Transverse colon (tissue), 4 donors: ENCODE measurements at regions not wholly inside any gene's neighbourhood (a gene's known extent, or its start where the extent isn't known, plus 50 kb on each side); places are given as distances from the start of the nearest gene placed in this dataset.

ENCODE experiments used
- POLR2AphosphoS5 ChIP-seq, 3 donors: sonication (generic); formaldehyde crosslinking; IDR thresholded peaks; one replicate each; pipeline ENCODE4 v1.6.1; 2016; ENCODE audit warnings: antibody characterized with exemption in 3 of 3
- TF ChIP-seq, protein P1 (sequence below), 5 experiments: fragments of 200-600 bp in 3 of 5; fragments of 450-650 bp in 2 of 5; sonication (generic) in 3 of 5; IDR thresholded peaks; 1 replicate in 2 of 5; 2 replicates in 3 of 5; pipeline ENCODE4 v1.5.1; 2016 to 2017; ENCODE audit warnings: antibody characterized with exemption in 5 of 5, inconsistent platforms in 3 of 5, mild to moderate bottlenecking in 2 of 5, moderate library complexity in 1 of 5

DNA sequence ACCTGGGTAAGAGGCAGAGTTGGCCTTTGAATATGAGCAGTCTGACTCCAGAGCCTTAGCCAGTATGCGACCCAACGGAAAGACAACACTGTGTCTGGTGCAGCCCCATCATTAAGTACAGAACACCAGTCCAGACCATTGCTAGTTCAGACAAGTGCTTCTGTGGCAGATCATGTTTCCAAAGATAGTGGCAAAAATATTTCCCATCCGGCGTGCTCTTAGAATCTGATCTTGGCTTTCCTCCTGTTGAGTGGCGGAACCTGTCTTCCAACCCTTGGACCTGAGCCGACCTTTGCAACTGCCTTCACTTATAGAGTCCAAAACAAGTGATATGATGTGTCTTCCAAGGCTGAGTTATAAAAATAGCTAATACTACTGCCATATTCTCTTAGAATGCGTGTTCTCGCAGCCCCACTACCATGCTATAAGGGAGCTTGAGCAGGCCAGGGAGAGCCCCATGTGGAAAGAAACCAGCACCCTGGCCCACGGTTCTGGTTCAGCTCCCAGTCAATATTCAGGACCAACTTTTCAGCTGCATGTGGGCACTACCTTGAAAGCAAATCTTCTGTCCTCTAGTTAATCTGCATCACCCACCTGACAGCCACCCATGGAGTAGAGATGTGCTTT, 322.4 kb upstream of the SLCO3A1 start:
- TF ChIP-seq, protein P1, sequence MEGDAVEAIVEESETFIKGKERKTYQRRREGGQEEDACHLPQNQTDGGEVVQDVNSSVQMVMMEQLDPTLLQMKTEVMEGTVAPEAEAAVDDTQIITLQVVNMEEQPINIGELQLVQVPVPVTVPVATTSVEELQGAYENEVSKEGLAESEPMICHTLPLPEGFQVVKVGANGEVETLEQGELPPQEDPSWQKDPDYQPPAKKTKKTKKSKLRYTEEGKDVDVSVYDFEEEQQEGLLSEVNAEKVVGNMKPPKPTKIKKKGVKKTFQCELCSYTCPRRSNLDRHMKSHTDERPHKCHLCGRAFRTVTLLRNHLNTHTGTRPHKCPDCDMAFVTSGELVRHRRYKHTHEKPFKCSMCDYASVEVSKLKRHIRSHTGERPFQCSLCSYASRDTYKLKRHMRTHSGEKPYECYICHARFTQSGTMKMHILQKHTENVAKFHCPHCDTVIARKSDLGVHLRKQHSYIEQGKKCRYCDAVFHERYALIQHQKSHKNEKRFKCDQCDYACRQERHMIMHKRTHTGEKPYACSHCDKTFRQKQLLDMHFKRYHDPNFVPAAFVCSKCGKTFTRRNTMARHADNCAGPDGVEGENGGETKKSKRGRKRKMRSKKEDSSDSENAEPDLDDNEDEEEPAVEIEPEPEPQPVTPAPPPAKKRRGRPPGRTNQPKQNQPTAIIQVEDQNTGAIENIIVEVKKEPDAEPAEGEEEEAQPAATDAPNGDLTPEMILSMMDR (IDR thresholded peaks at IDR 0.05) = no peak
- no peak for TF ChIP-seq POLR2AphosphoS5 (IDR thresholded peaks at IDR 0.05)
